ENCODE measurements at regions not wholly inside any gene's neighbourhood (a gene's known extent, or its start where the extent isn't known, plus 50 kb on each side); places are given as distances from the start of the nearest gene placed in this dataset.

GRCh38 chr20:12453711-12454110 lies 536.0 kb downstream of the BTBD3 start:
- TF ChIP-seq POLR2A (IDR thresholded peaks at IDR 0.05; ENCODE audit: low read length), result no peak
- no peak for TF ChIP-seq GATA1 (IDR thresholded peaks at IDR 0.05; ENCODE audit: low read depth, low read length)
